Uterus (tissue), 2 donors: ENCODE measurements at regions not wholly inside any gene's neighbourhood (a gene's known extent, or its start where the extent isn't known, plus 50 kb on each side); places are given as distances from the start of the nearest gene placed in this dataset.

Experiments used
- POLR2A ChIP-seq, 2 donors: fragments of 450-650 bp; IDR thresholded peaks; one replicate each; pipeline ENCODE4 v1.6.1; 2016; ENCODE audit warnings: antibody characterized with exemption in 2 of 2, mild to moderate bottlenecking in 1 of 2, moderate library complexity in 1 of 2
- TF ChIP-seq, protein P1 (sequence below), 4 experiments: fragments of 200-600 bp in 2 of 4; fragments of 450-650 bp in 2 of 4; sonication (generic) in 2 of 4; IDR thresholded peaks; one replicate each; pipeline ENCODE4 v1.5.1; 2016 to 2019; ENCODE audit warnings: antibody characterized with exemption in 4 of 4, mild to moderate bottlenecking in 2 of 4, moderate library complexity in 1 of 4

DNA sequence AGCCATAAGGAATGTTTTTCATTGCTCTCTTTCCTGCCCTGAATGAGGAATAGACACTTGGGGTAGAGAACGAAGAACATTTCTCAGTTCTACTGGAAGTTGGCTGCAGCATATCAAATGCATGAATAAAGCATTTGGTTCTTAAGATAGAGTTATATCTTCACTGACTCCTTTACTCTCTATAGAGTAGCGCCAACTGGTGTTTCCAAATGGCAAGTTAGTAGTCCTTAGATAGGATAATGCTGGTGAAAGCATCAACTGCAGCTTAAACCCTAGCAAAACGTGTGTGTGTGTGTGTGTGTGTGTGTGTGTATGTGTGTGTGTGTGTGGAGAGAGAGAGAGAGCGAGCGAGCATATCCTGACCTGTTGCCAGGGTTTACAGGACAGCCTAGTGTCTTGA lies 62.2 kb upstream of the FRMPD4 start:
- TF ChIP-seq, protein P1, sequence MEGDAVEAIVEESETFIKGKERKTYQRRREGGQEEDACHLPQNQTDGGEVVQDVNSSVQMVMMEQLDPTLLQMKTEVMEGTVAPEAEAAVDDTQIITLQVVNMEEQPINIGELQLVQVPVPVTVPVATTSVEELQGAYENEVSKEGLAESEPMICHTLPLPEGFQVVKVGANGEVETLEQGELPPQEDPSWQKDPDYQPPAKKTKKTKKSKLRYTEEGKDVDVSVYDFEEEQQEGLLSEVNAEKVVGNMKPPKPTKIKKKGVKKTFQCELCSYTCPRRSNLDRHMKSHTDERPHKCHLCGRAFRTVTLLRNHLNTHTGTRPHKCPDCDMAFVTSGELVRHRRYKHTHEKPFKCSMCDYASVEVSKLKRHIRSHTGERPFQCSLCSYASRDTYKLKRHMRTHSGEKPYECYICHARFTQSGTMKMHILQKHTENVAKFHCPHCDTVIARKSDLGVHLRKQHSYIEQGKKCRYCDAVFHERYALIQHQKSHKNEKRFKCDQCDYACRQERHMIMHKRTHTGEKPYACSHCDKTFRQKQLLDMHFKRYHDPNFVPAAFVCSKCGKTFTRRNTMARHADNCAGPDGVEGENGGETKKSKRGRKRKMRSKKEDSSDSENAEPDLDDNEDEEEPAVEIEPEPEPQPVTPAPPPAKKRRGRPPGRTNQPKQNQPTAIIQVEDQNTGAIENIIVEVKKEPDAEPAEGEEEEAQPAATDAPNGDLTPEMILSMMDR (IDR thresholded peaks at IDR 0.05): no peak
- no peak for TF ChIP-seq POLR2A (IDR thresholded peaks at IDR 0.05)
